Hepatocyte (in vitro differentiated cells): ENCODE measurements at regions not wholly inside any gene's neighbourhood (a gene's known extent, or its start where the extent isn't known, plus 50 kb on each side); places are given as distances from the start of the nearest gene placed in this dataset.

Experiments used
- CTCF ChIP-seq: fragments of 200-600 bp; sonication (generic); IDR thresholded peaks from 2 replicates; pipeline ENCODE4 v1.5.1; 2016; ENCODE audit warnings: antibody characterized with exemption, mild to moderate bottlenecking; ENCODE audit not compliant: poor library complexity
- EZH2 ChIP-seq: fragments of 200-600 bp; sonication (generic); IDR thresholded peaks from 2 replicates; pipeline ENCODE4 v1.6.1; 2016; ENCODE audit warnings: antibody characterized with exemption, mild to moderate bottlenecking, borderline replicate concordance

DNA sequence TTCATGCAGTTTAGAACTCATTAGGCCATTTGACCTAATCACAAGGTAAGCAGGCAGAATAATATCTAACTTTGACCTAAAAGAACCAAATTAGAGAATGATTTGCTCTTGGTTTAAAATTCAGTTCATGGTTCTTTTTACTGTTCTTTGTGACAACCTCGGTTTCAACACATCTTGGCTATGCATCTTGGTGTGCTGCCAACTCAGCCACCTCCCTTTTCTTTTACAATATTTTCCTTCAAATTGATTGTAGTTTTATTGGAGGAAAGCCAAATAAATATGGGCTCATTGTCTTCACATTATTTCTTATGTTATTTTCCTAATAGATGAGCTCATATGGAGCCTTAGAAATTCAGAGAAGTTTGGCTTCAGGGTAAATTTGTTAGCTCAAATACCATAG lies 338.3 kb downstream of the SIPA1L2 start:
- TF ChIP-seq CTCF (no peak), EZH2 (no peak)
